ENCODE measurements at regions not wholly inside any gene's neighbourhood (a gene's known extent, or its start where the extent isn't known, plus 50 kb on each side); places are given as distances from the start of the nearest gene placed in this dataset.

DNA sequence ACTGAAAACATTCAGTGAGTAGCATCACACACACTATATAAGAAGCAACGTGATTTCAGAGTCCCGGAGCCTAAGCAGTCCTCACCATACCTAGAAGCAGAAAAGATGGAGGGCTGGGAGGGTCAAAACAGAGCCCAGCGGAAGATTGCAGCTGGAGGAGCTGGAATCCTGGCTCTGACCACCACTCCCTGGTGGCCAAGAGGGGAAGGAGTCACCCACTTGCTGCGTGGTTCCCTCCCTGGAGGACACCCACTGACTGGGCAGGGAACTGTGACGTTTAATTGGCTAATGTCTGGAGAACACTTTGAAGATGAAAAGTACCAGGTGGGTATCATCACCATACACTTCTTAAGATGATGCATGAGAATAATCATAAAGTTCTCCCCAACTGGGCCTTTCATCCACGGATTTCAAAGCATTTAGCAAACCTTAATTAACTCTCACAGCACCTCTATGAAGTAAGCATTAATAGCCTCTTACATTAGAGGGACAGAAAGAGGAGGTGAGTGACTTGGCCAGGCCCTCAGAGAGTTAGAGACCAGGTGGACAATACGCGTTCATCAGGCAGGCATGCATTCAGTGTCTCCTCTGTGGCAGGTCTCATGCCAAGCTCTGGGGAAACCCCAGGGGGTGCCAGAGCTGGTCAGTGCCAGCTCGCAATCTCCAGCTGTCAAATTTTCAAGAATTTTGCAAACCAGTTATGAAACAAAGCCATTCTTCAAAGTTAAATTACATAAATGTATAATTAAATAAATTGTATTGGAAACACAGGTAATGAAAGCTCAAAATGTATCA, 137.9 kb downstream of the AXIN2 start:
- TF ChIP-seq, protein P1, sequence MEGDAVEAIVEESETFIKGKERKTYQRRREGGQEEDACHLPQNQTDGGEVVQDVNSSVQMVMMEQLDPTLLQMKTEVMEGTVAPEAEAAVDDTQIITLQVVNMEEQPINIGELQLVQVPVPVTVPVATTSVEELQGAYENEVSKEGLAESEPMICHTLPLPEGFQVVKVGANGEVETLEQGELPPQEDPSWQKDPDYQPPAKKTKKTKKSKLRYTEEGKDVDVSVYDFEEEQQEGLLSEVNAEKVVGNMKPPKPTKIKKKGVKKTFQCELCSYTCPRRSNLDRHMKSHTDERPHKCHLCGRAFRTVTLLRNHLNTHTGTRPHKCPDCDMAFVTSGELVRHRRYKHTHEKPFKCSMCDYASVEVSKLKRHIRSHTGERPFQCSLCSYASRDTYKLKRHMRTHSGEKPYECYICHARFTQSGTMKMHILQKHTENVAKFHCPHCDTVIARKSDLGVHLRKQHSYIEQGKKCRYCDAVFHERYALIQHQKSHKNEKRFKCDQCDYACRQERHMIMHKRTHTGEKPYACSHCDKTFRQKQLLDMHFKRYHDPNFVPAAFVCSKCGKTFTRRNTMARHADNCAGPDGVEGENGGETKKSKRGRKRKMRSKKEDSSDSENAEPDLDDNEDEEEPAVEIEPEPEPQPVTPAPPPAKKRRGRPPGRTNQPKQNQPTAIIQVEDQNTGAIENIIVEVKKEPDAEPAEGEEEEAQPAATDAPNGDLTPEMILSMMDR (IDR thresholded peaks at IDR 0.05), result no peak
- no peak overlapping the region for H3K4me3 ChIP-seq
- no peak for ATAC-seq
- peaks cover 7% of the 10 kb centered on the region for H3K4me1 ChIP-seq
- no peak for DNase-seq
- intact Hi-C loops (cut with DNase I), result no loop called here
- H3K9me3 ChIP-seq, result no peaks in the 10 kb centered on the region
- H3K27me3 ChIP-seq (ENCODE audit: insufficient read depth in 3 of 3, low read length in 2 of 3), result no peaks in the 10 kb centered on the region
- 44 to 57% (median 47%) methylated on average over 9 of the region's 9 CpGs for WGBS, 3 donors
- H3K36me3 ChIP-seq (ENCODE audit: insufficient read depth in 1 of 2, low read depth in 1 of 2), result no peaks in the 10 kb centered on the region
- H3K27ac ChIP-seq, result no peak overlapping the region

DNA sequence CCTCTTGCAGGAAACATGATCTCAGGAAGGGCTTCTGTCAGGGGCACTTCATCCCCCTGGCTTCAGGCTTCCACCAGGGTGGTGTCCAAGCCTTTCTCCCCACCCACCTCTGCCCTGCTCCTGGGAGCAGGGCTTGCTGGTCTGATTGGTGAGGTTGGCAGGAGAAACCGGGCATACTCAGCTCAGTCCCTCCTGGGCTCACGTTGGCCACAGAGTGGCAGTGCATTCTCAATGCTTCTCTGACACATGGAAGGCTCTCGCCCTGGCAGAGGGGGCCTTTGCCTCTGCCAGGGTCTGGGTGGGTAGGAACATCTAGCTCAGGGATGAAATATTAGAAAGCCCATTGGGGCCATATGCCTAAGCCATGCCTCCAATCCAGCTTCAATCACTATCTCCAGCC, 142.8 kb downstream of the AXIN2 start:
- peak; percentile 65 to 84 (median 78) for ATAC-seq
- intact Hi-C loops (cut with DNase I), result loop anchor here in 1 of 2 donors (10.0 kb wide), 1 partner anchor 124 kb away; no protein-coding TSS in a partner anchor
- Histone ChIP-seq H3K4me1 (peaks cover 9% of the 10 kb centered on the region), H3K27ac (no peak overlapping the region), H3K36me3 (ENCODE audit: insufficient read depth in 1 of 2, low read depth in 1 of 2) (no peaks in the 10 kb centered on the region), H3K27me3 (ENCODE audit: insufficient read depth in 3 of 3, low read length in 2 of 3) (no peaks in the 10 kb centered on the region), H3K9me3 (no peaks in the 10 kb centered on the region), H3K4me3 (no peak overlapping the region)
- DNase-seq, result peak in 1 of 2 donors; percentile 55
- TF ChIP-seq, protein P1 (IDR thresholded peaks at IDR 0.05), result peak; percentile 34
- 14 to 38% (median 27%) methylated on average over 3 of the region's 3 CpGs for WGBS, 3 donors

DNA sequence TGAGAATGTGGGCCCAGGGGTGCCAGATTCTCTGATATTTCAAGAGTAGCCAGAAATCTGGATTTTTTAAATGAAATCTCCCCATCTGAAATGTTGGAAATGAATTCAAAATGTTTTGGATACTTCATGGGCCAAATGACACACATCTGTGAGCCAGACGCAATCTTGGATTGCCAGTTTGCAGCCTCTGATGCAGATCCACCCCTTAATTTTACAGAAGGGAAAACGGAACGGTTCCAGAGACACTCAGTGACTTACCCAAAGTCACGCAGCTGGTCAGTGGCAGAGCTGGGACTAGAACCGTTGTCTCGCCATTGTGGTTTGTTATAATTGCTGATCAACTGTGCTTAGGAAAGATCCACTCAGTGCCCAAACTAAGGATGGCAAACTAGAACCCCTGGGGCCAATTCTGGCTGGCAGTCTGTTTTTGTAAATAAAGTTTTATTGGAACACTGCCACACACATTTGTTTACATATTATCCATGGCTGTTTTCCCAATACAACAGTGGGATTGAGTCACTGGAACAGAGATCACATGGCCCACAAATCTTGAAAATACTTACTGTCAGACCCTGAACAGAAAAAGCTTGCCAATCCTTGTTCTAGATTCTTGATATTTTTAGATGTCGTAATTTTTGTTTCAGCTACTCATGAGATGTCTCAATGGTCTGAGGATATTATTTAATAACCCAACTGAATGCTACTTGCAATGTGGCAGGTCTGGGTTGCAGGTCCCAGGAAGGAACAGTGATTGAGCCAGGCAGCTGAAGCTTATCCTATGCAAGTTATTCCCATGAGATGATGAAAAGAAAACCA, 143.8 kb downstream of the AXIN2 start:
- no peaks in the 10 kb centered on the region for H3K9me3 ChIP-seq
- no peaks in the 10 kb centered on the region for H3K36me3 ChIP-seq (ENCODE audit: insufficient read depth in 1 of 2, low read depth in 1 of 2)
- DNase-seq (no peak), ATAC-seq (peak in 1 of 4 donors; percentile 14)
- intact Hi-C loops (cut with DNase I), result loop anchor here in 1 of 2 donors (10.0 kb wide), 1 partner anchor 123 kb away; no protein-coding TSS in a partner anchor
- TF ChIP-seq, protein P1 (IDR thresholded peaks at IDR 0.05), result no peak
- no peak overlapping the region for H3K27ac ChIP-seq
- no peaks in the 10 kb centered on the region for H3K27me3 ChIP-seq (ENCODE audit: insufficient read depth in 3 of 3, low read length in 2 of 3)
- H3K4me1 ChIP-seq, result peaks cover 6% of the 10 kb centered on the region
- 75 to 84% (median 83%) methylated on average over 7 of the region's 7 CpGs for WGBS, 3 donors
- no peak overlapping the region for H3K4me3 ChIP-seq

DNA sequence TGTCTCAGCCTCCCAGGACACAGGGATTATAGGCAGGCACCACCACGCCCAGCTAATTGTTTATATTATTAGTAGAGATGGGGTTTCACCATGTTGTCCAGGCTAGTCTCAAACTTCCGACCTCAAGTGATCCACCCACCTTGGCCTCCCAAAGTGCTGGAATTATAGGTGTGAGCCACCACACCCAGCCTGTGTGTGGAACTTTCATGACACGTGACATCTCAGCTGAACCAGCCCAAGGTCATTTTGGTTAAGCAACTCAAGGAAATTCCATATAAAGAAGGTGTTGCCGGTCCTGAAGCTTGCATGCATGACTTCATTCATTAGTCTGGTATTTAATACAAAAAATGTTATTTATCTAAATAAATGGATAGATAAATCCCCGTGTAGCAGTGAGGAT, 145.5 kb downstream of the AXIN2 start:
- ATAC-seq, result no peak
- 86 to 87% (median 87%) methylated on average over 5 of the region's 5 CpGs for WGBS, 3 donors
- intact Hi-C loops (cut with DNase I), result loop anchor here in 1 of 2 donors (10.0 kb wide), 1 partner anchor 121 kb away; no protein-coding TSS in a partner anchor

More for the DNA sequence above, 145.5 kb downstream of the AXIN2 start:
- Histone ChIP-seq H3K9me3 (no peaks in the 10 kb centered on the region), H3K27ac (no peak overlapping the region), H3K27me3 (ENCODE audit: insufficient read depth in 3 of 3, low read length in 2 of 3) (no peaks in the 10 kb centered on the region), H3K4me1 (peaks cover 5% of the 10 kb centered on the region), H3K36me3 (ENCODE audit: insufficient read depth in 1 of 2, low read depth in 1 of 2) (no peaks in the 10 kb centered on the region), H3K4me3 (no peak overlapping the region)
- DNase-seq, result no peak
- TF ChIP-seq, protein P1 (IDR thresholded peaks at IDR 0.05), result no peak
